Tibial nerve (tissue), 4 donors: ENCODE measurements at regions not wholly inside any gene's neighbourhood (a gene's known extent, or its start where the extent isn't known, plus 50 kb on each side); places are given as distances from the start of the nearest gene placed in this dataset.
"Not testable (repeated sequence)": the region's sequence is repeated elsewhere in the genome, so short reads cannot be mapped to it uniquely, and the experiment has no call there.

Source experiments
- DNase-seq, 2 donors: peaks; one replicate each; pipeline ENCODE4 v3.0.0-alpha.2; 2019; ENCODE audit warnings: low spot score in 2 of 2
- H3K27ac ChIP-seq, 4 donors: fragments of 200-600 bp; sonication (generic) in 3 of 4; one replicate each; pipeline ENCODE4 v1.5.1; 2017 to 2019; ENCODE audit warnings: mild to moderate bottlenecking in 1 of 4
- H3K27me3 ChIP-seq, 2 donors: fragments of 200-600 bp; sonication (generic) in 1 of 2; one replicate each; pipeline versions ENCODE4 v1.5.1 to v1.6.0; 2017 to 2019
- H3K36me3 ChIP-seq, 3 donors: fragments of 200-600 bp; sonication (generic); one replicate each; pipeline ENCODE4 v1.5.1; 2018 to 2019
- H3K4me1 ChIP-seq, 4 donors: fragments of 200-600 bp; sonication (generic) in 3 of 4; one replicate each; pipeline ENCODE4 v1.5.1; 2017 to 2019
- H3K4me3 ChIP-seq, 4 donors: fragments of 200-600 bp; sonication (generic) in 3 of 4; one replicate each; pipeline ENCODE4 v1.5.1; 2017 to 2019; ENCODE audit warnings: mild to moderate bottlenecking in 1 of 4, moderate library complexity in 1 of 4
- H3K9me3 ChIP-seq, 4 donors: fragments of 200-600 bp; sonication (generic) in 3 of 4; one replicate each; pipeline ENCODE4 v1.5.1; 2017 to 2019
- CTCF ChIP-seq, 5 experiments: fragments of 200-600 bp in 3 of 5; fragments of 450-650 bp in 2 of 5; sonication (generic) in 3 of 5; IDR thresholded peaks; one replicate each; pipeline ENCODE4 v1.5.1; 2016 to 2019; ENCODE audit warnings: antibody characterized with exemption in 5 of 5, mild to moderate bottlenecking in 3 of 5, moderate library complexity in 2 of 5
- EP300 ChIP-seq, 2 donors: sonication (generic); formaldehyde crosslinking; IDR thresholded peaks; one replicate each; pipeline ENCODE4 v1.6.1; 2017; ENCODE audit warnings: antibody characterized with exemption in 2 of 2, mild to moderate bottlenecking in 1 of 2
- POLR2A ChIP-seq, 2 donors: fragments of 450-650 bp; IDR thresholded peaks; one replicate each; pipeline ENCODE4 v1.6.1; 2017; ENCODE audit warnings: antibody characterized with exemption in 2 of 2, mild to moderate bottlenecking in 2 of 2, moderate library complexity in 2 of 2
- WGBS, 2 donors: methylation state at CpG; one replicate each; pipeline ENCODE4 v1.1.5; 2018; 5-methylcytosine and 5-hydroxymethylcytosine counted together

DNA sequence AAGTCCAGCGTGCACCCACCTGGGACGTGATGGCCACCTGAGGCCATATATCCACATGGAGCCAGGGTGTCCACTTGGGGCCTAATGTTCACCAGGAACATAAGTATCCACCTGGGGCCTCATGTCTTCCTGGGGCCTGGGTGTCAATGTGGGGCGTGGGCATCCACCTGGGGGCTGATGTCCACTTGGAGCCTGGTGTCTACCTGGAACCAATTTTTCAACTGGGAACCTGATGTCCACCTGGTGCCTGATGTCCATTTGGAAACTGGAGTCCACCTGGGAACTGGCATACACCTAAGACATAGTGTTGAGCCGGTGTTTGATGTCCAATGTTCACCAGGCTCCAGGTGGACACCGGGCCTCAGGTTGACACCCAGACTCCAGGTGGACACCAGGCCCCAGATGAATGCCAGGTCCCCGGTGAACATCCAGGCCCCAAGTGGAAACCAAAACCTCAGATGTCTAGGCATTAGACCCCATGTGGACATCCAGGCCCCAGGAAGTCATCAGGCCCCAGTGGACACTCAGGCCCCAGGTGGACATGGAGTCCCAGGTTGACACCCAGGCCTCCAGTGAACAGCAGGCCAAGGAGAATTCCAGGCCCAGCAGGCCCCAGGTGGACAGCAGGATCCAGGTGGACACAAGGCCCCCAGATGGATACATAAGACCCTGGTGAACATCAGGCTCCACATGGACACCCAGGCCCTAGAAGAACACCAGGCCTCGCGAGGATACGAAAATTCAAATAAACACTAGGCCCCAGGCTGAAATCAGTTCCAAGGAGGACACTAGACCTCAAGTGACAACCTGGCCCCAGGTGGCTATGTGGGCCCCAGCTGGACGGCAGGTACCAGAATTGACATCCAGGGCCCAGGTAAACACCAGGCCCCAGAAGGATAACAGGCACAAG is 56.0 kb upstream of the SEPTIN5 start:
- H3K4me3 ChIP-seq, result no peak overlapping the region
- H3K27ac ChIP-seq, result no peak overlapping the region
- no peak for DNase-seq
- no peaks in the 10 kb centered on the region for H3K27me3 ChIP-seq
- H3K4me1 ChIP-seq, result peaks cover 0 to 2% (median 0%) of the 10 kb centered on the region in 4 donors
- no peaks in the 10 kb centered on the region for H3K36me3 ChIP-seq
- no peaks in the 10 kb centered on the region for H3K9me3 ChIP-seq
- 98 to 100% methylated on average over 4 to 8 of the region's 10 CpGs for WGBS, 2 donors
- TF ChIP-seq POLR2A (IDR thresholded peaks at IDR 0.05) (no peak), EP300 (IDR thresholded peaks at IDR 0.05) (no peak), CTCF (IDR thresholded peaks at IDR 0.05) (no peak)

GRCh38 chr22:19658967-19659804 is 55.1 kb upstream of the SEPTIN5 start:
- no peaks in the 10 kb centered on the region for H3K36me3 ChIP-seq
- peaks cover 0 to 8% (median 3%) of the 10 kb centered on the region in 4 donors for H3K4me1 ChIP-seq
- TF ChIP-seq EP300 (IDR thresholded peaks at IDR 0.05) (no peak), POLR2A (IDR thresholded peaks at IDR 0.05) (no peak), CTCF (IDR thresholded peaks at IDR 0.05) (no peak)
- no peak overlapping the region for H3K27ac ChIP-seq
- 94 to 96% methylated on average over 4 to 7 of the region's 8 CpGs for WGBS, 2 donors
- H3K9me3 ChIP-seq, result no peaks in the 10 kb centered on the region
- DNase-seq, result no peak
- H3K4me3 ChIP-seq, result no peak overlapping the region
- H3K27me3 ChIP-seq, result no peaks in the 10 kb centered on the region

- Histone ChIP-seq H3K36me3 (no peaks in the 10 kb centered on the region), H3K9me3 (no peaks in the 10 kb centered on the region), H3K27me3 (no peaks in the 10 kb centered on the region), H3K4me3 (no peak overlapping the region), H3K27ac (no peak overlapping the region), H3K4me1 (peaks cover 0 to 9% (median 3%) of the 10 kb centered on the region in 4 donors)
- DNase-seq, result no peak
- 92 to 95% methylated on average over 7 to 12 of the region's 12 CpGs for WGBS, 2 donors
- TF ChIP-seq EP300 (IDR thresholded peaks at IDR 0.05), result no peak
- no peak for TF ChIP-seq POLR2A (IDR thresholded peaks at IDR 0.05)
- TF ChIP-seq CTCF (IDR thresholded peaks at IDR 0.05), result no peak
These were observed 54.4 kb upstream of the SEPTIN5 start for GRCh38 chr22:19659805-19660345.

DNA sequence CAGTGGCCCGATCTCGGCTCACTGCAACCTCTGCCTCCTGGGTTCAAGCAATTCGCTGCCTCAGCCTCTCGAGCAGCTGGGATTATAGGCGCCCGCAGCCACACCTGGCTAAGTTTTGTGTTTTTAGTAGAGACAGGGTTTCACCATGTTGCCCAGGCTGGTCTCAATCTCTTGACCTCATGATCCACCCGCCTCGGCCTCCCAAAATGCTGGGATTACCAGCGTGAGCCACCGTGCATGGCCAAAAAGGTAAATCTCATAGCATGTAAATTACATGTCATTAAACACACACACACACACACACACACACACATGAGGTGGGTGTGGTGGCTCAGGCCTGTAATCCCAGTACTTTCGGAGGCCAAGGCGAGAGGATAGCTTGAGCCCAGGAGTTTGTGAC is 53.7 kb upstream of the SEPTIN5 start:
- H3K4me3 ChIP-seq, H3K36me3 ChIP-seq, H3K9me3 ChIP-seq, H3K4me1 ChIP-seq, H3K27ac ChIP-seq, DNase-seq, H3K27me3 ChIP-seq: not testable (repeated sequence)
- 89 to 98% methylated on average over 12 of the region's 12 CpGs for WGBS, 2 donors

GRCh38 chr22:19661156-19661555 is 53.1 kb upstream of the SEPTIN5 start:
- Histone ChIP-seq H3K36me3 (no peaks in the 10 kb centered on the region), H3K4me3 (no peak overlapping the region), H3K27me3 (no peaks in the 10 kb centered on the region), H3K4me1 (peaks cover 0 to 11% (median 3%) of the 10 kb centered on the region in 4 donors), H3K27ac (no peak overlapping the region), H3K9me3 (no peaks in the 10 kb centered on the region)
- TF ChIP-seq POLR2A (IDR thresholded peaks at IDR 0.05), result no peak
- no peak for TF ChIP-seq EP300 (IDR thresholded peaks at IDR 0.05)
- TF ChIP-seq CTCF (IDR thresholded peaks at IDR 0.05), result no peak
- no peak for DNase-seq

DNA sequence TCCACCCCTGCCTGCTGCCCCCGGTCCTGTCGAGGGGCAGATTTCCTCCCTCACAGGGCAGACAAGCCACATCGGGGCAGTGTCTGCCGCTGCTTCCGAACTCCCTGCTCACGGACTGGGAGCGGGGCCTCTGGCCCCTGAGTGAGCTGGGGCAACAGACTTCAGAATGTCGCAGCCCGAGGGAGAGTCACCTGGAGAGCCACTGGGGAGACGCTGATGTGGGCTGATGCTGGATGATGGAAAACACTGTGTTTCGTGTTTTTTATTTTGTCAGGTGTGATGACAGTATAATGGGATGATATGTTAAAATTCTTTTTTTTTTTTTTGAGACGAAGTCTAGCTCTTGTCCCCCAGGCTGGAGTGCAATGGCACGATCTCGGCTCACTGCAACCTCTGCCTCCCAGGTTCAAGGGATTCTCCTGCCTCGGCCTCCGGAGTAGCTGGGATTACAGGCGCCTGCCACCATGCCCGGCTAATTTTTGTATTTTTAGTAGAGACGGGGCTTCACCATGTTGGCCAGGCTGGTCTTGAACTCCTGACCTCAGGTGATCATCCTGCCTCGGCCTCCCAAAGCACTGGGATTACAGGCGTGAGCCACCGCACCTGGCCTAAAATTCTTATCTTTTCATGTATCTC is 52.1 kb upstream of the SEPTIN5 start:
- 62 to 69% methylated on average over 22 of the region's 22 CpGs for WGBS, 2 donors
- H3K4me1 ChIP-seq, result peaks cover 0 to 20% (median 3%) of the 10 kb centered on the region in 4 donors
- not testable (repeated sequence) for H3K27ac ChIP-seq, DNase-seq, H3K4me3 ChIP-seq, H3K36me3 ChIP-seq, H3K27me3 ChIP-seq, H3K9me3 ChIP-seq
